BJ (cell line): ENCODE measurements at regions not wholly inside any gene's neighbourhood (a gene's known extent, or its start where the extent isn't known, plus 50 kb on each side); places are given as distances from the start of the nearest gene placed in this dataset.

Source experiments
- CTCF ChIA-PET: fragments of 350-600 bp; formaldehyde crosslinking; extraction: SDS; loops from one replicate; lab custom pipeline; 2021; ENCODE audit warnings: antibody characterized with exemption, inconsistent platforms; lab: Yijun Ruan, JAX
- POLR2A ChIA-PET: fragments of 300-600 bp; sonication (Branson Sonifier 250); formaldehyde crosslinking; extraction: SDS; loops from one replicate; lab custom pipeline; 2021; ENCODE audit warnings: antibody characterized with exemption; lab: Charles Lee
- DNase-seq: peaks from one replicate; pipeline ENCODE4 v3.0.0-alpha.2; 2011; ENCODE audit warnings: low read depth
- H3K27me3 ChIP-seq: 2 replicates; pipeline ENCODE4 v1.6.0; 2011; ENCODE audit warnings: low read length; ENCODE audit not compliant: control insufficient read depth, insufficient read depth
- H3K36me3 ChIP-seq: 2 replicates; pipeline ENCODE4 v1.5.1; 2011; ENCODE audit warnings: low read length; ENCODE audit not compliant: control insufficient read depth, insufficient read depth
- H3K4me3 ChIP-seq: 2 replicates; pipeline ENCODE4 v1.5.1; 2011; ENCODE audit warnings: low read depth, mild to moderate bottlenecking, control low read depth, low read length
- TF ChIP-seq, protein P1 (sequence below): IDR thresholded peaks from 2 replicates; pipeline ENCODE4 v1.5.1; 2011; ENCODE audit warnings: low read depth, mild to moderate bottlenecking, control low read depth, inconsistent platforms, low read length, moderate library complexity; ENCODE audit not compliant: insufficient read depth

DNA sequence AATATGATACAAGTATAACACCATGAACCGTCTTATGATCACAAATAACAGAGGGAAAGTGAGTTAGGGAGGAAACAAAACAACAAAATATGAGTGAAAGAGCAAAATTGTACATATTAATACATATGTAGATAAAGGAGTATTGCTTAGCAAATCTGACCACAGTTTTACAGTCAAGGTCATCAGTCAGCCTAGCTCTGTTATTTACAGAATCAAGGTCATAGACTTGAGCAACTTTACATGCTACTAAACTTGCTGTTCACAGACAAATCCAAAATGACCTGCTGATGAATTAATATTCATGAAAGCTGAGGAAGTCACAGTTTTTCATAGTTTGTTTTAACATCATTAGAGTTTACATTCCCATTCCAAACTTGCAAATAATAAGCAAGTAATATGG, 1387.7 kb upstream of the ACO1 start:
- POLR2A ChIA-PET: no interaction called here
- CTCF ChIA-PET: no interaction called here
- Histone ChIP-seq H3K4me3 (no peak overlapping the region), H3K27me3 (no peaks in the 10 kb centered on the region), H3K36me3 (no peaks in the 10 kb centered on the region)
- DNase-seq: no peak
- TF ChIP-seq, protein P1, sequence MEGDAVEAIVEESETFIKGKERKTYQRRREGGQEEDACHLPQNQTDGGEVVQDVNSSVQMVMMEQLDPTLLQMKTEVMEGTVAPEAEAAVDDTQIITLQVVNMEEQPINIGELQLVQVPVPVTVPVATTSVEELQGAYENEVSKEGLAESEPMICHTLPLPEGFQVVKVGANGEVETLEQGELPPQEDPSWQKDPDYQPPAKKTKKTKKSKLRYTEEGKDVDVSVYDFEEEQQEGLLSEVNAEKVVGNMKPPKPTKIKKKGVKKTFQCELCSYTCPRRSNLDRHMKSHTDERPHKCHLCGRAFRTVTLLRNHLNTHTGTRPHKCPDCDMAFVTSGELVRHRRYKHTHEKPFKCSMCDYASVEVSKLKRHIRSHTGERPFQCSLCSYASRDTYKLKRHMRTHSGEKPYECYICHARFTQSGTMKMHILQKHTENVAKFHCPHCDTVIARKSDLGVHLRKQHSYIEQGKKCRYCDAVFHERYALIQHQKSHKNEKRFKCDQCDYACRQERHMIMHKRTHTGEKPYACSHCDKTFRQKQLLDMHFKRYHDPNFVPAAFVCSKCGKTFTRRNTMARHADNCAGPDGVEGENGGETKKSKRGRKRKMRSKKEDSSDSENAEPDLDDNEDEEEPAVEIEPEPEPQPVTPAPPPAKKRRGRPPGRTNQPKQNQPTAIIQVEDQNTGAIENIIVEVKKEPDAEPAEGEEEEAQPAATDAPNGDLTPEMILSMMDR: no peak

DNA sequence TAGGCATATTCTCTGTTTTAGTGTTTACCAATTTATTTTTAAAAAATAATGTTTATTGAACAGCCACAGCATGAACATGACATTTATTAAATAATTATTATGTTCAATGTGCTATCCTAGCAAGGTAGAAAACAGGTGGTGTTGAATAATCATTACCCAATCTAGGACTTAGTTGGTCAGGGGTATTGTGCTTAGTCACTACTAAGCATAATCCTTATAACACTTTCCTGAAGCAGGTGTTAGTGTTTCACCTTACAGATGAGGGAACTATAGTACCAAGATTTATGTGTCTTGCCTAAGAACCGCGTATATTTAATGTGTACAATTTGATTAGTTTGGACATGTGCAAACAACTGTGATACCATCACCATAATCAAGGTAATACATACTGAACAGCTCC, 1387.2 kb upstream of the ACO1 start:
- POLR2A ChIA-PET: no interaction called here
- TF ChIP-seq, protein P1: no peak
- CTCF ChIA-PET: no interaction called here
- Histone ChIP-seq H3K4me3 (no peak overlapping the region), H3K27me3 (no peaks in the 10 kb centered on the region), H3K36me3 (no peaks in the 10 kb centered on the region)
- DNase-seq: no peak

DNA sequence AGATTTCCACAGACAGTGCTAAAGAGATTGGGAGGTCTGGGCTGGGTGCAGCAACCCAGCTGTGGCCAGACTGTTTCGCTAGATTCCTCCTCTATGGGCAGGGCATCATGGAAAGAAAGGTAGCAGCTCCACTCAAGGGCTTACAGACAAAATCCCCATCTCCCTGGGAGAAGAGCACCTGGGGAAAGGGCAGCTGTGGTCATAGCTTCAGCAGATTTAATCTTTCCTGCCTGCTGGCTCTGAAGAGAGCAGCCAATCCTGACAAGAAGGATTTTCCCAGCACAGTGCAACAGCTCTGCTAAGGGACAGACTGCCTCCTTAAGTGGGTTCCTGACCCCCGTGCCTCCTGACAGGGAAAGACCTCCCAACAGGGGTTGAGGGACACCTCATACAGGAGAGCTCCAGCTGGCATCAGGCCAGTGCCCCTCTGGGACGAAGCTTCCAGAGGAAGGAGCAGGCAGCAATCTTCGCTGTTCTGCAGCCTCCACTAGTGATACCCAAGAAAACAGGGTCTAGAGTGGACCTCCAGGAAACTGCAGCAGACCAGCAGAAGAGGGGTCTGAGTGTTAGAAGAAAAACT, 1379.3 kb upstream of the ACO1 start:
- Histone ChIP-seq H3K4me3 (no peak overlapping the region), H3K27me3 (no peaks in the 10 kb centered on the region), H3K36me3 (no peaks in the 10 kb centered on the region)
- POLR2A ChIA-PET: no interaction called here
- no peak for DNase-seq
- TF ChIP-seq, protein P1: no peak
- CTCF ChIA-PET: no interaction called here

DNA sequence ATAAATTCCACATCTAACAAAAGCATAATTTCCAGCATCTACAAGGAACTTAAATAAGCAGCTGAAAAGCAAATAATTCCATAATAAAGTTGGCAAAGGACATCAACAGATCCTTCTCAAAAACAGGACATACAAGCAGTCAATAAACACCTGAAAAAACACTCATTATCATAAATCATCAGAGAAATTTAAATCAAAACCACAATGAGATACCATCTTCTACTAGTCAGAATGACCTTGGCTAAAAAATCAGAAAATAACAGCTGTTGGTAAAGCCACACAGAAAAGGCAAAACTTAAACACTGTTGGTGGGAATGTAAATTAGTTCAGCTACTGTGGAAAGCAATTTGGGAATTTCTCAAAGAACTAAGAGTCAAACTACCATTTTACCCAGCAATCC, 1371.1 kb upstream of the ACO1 start:
- POLR2A ChIA-PET: no interaction called here
- Histone ChIP-seq H3K27me3 (no peaks in the 10 kb centered on the region), H3K36me3 (no peaks in the 10 kb centered on the region), H3K4me3 (no peak overlapping the region)
- TF ChIP-seq, protein P1: no peak
- CTCF ChIA-PET: no interaction called here
- no peak for DNase-seq

DNA sequence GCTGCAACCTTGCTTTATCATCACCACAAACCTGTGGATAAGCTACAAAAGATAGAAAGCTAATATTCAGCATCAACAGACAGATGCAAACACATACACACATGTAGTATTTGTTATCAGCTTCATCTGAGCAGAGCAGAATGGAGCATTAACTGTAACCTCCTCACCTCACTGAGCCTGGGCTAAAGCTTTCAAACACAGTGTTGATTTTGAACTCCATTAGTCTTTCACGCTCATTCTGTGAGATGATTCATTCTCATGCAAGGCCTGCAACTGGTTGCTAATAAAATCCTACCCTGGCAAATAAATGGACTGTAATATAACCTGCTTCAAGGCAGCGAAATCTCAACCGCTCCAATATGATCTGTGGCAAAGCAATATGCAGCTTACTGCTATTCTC, 1360.6 kb upstream of the ACO1 start:
- Histone ChIP-seq H3K4me3 (no peak overlapping the region), H3K27me3 (no peaks in the 10 kb centered on the region), H3K36me3 (no peaks in the 10 kb centered on the region)
- TF ChIP-seq, protein P1: no peak
- ChIA-PET CTCF (no interaction called here), POLR2A (no interaction called here)
- no peak for DNase-seq
